ENCODE measurements at regions not wholly inside any gene's neighbourhood (a gene's known extent, or its start where the extent isn't known, plus 50 kb on each side); places are given as distances from the start of the nearest gene placed in this dataset.

- ATAC-seq (ENCODE audit: low read depth): no peak
- no peak overlapping the region for H2BK5ac ChIP-seq (ENCODE audit: low read depth, low read length, poor library complexity, severe bottlenecking)
- H3K9ac ChIP-seq (ENCODE audit: low read depth, low read length): no peak overlapping the region
- no peak overlapping the region for H3K14ac ChIP-seq (replicated peaks; ENCODE audit: low read depth, low read length)
- H3K36me3 ChIP-seq (ENCODE audit: control insufficient read depth, insufficient read depth, low read length): no peaks in the 10 kb centered on the region
- no peak overlapping the region for H3K4me3 ChIP-seq (ENCODE audit: insufficient read depth, low read depth, low read length)
- H2BK120ac ChIP-seq (ENCODE audit: low read depth, low read length): no peak overlapping the region
- no peaks in the 10 kb centered on the region for H3K9me1 ChIP-seq (ENCODE audit: insufficient read depth, low read length)
- 0 out of 2 replicates have a peak, but pooled peaks cover 2% of the 10 kb centered on the region for H3K9me3 ChIP-seq (ENCODE audit: control insufficient read depth, insufficient read depth, low read length)
- H2BK20ac ChIP-seq (ENCODE audit: low read depth, low read length): no peak overlapping the region
- in situ Hi-C loops (cut with MboI; ENCODE audit: low sequenced_read_pairs) (no loop called here), intact Hi-C loops (cut with micrococcal nuclease) (no loop called here), dilution Hi-C loops (cut with HindIII; ENCODE audit: low sequenced_read_pairs, unreplicated experiment) (no loop called here)
- no peak overlapping the region for H3K4ac ChIP-seq (ENCODE audit: low read depth, low read length)
- H2AK5ac ChIP-seq (ENCODE audit: low read depth, low read length): no peak overlapping the region
- no peak overlapping the region for H3K18ac ChIP-seq (ENCODE audit: low read depth, low read length)
- H2AFZ ChIP-seq (replicated peaks; ENCODE audit: low read length, poor library complexity): no peak overlapping the region
- no peak overlapping the region for H4K8ac ChIP-seq (ENCODE audit: low read depth in 2 of 2, low read length in 2 of 2)
- no peak overlapping the region for H3K27ac ChIP-seq (ENCODE audit: insufficient read depth, low read length)
- no peak overlapping the region for H2AK9ac ChIP-seq (replicated peaks; ENCODE audit: low read depth, low read length, poor library complexity)
- H3K4me2 ChIP-seq (ENCODE audit: low read depth, low read length): no peak overlapping the region
- H3K27me3 ChIP-seq (ENCODE audit: control insufficient read depth, insufficient read depth, low read length): peaks cover 20% of the 10 kb centered on the region
- H4K20me1 ChIP-seq (ENCODE audit: insufficient read depth, low read length): no peaks in the 10 kb centered on the region
- no peak for DNase-seq
- ChIA-PET CTCF (no interaction called here), POLR2A (ENCODE audit: unreplicated experiment) (no interaction called here)
- H3K56ac ChIP-seq (ENCODE audit: extremely low read depth, insufficient read depth, low read length): no peak overlapping the region
- 60% methylated on average over 1 of the region's 3 CpGs; no CpG with 5 or more reads in 1 of the 2 experiments for WGBS, 2 experiments (ENCODE audit: extremely low coverage in 2 of 2, insufficient read length in 1 of 2)
- no peak overlapping the region for H4K5ac ChIP-seq (ENCODE audit: low read depth, low read length)
- H3K79me1 ChIP-seq (ENCODE audit: low read depth in 1 of 2, low read length in 2 of 2): no peaks in the 10 kb centered on the region
- no TSS peak for BruUV-seq (replicated peaks)
- no peak for TF ChIP-seq CHD1 (IDR thresholded peaks at IDR 0.05; ENCODE audit: low read depth, low read length)
- TF ChIP-seq CTCF (conservative IDR thresholded peaks at IDR 0.05; ENCODE audit: low read depth, low read length): no peak
- TF ChIP-seq RCOR1 (IDR thresholded peaks at IDR 0.05; ENCODE audit: insufficient replicate concordance, low read length): no peak
- TF ChIP-seq SMC3 (IDR thresholded peaks at IDR 0.05; ENCODE audit: low read depth, low read length): no peak
- TF ChIP-seq MAFK (IDR thresholded peaks at IDR 0.05; ENCODE audit: low read depth, low read length): no peak
- TF ChIP-seq RAD21 (IDR thresholded peaks at IDR 0.05; ENCODE audit: low read length): no peak
- TF ChIP-seq RFX5 (IDR thresholded peaks at IDR 0.05; ENCODE audit: low read depth, low read length): no peak
- no peak for TF ChIP-seq NFE2L2 (IDR thresholded peaks at IDR 0.05; ENCODE audit: low read depth, low read length)
- TF ChIP-seq POLR2A (IDR thresholded peaks at IDR 0.05; ENCODE audit: low read depth, low read length): no peak
- no peak for TF ChIP-seq FOS (IDR thresholded peaks at IDR 0.05; ENCODE audit: low read depth, low read length)
- TF ChIP-seq MAZ (IDR thresholded peaks at IDR 0.05; ENCODE audit: borderline replicate concordance, low read depth, low read length): no peak
- no peak for TF ChIP-seq MXI1 (IDR thresholded peaks at IDR 0.05; ENCODE audit: borderline replicate concordance, low read depth, low read length)
- no peak for TF ChIP-seq ELK1 (IDR thresholded peaks at IDR 0.05; ENCODE audit: borderline replicate concordance, low read depth, low read length)
- TF ChIP-seq CEBPB (IDR thresholded peaks at IDR 0.05; ENCODE audit: low read depth, low read length): no peak
- no peak for TF ChIP-seq BHLHE40 (IDR thresholded peaks at IDR 0.05; ENCODE audit: low read depth, low read length)
- TF ChIP-seq USF2 (IDR thresholded peaks at IDR 0.05; ENCODE audit: low read depth, low read length): no peak
- H2BK15ac ChIP-seq (ENCODE audit: low read depth, low read length): no peak overlapping the region
- H3K4me1 ChIP-seq (ENCODE audit: control insufficient read depth, insufficient read depth, low read length): no peaks in the 10 kb centered on the region
- H4K91ac ChIP-seq (ENCODE audit: insufficient read depth, low read depth, low read length): no peak overlapping the region
- no peak overlapping the region for H3K23ac ChIP-seq (ENCODE audit: low read depth, low read length)
Observed at GRCh38 chr18:25710981-25711380, 359.0 kb upstream of the ZNF521 start.

All from IMR-90 (cell line).